Left lung (tissue), 4 donors: ENCODE measurements at regions not wholly inside any gene's neighbourhood (a gene's known extent, or its start where the extent isn't known, plus 50 kb on each side); places are given as distances from the start of the nearest gene placed in this dataset.

ENCODE experiments used
- ATAC-seq: fragments of 200-7000 bp; cut with Tn5 transposase; one replicate; pipeline ENCODE4 v1.9.1; 2020; ENCODE audit warnings: moderate library complexity
- DNase-seq, 4 donors: peaks; one replicate each; pipeline ENCODE4 v3.0.0-alpha.2; 2013 to 2020
- H3K27ac ChIP-seq, 2 donors: fragments of 200-600 bp; sonication (generic) in 1 of 2; one replicate each; pipeline versions ENCODE4 v1.5.0 to v1.8.0; 2020 to 2021
- H3K27me3 ChIP-seq, 2 donors: fragments of 200-600 bp; sonication (generic) in 1 of 2; one replicate each; pipeline versions ENCODE4 v1.5.0 to v1.8.0; 2020 to 2021
- H3K36me3 ChIP-seq, 2 donors: fragments of 200-600 bp; sonication (generic) in 1 of 2; one replicate each; pipeline versions ENCODE4 v1.5.0 to v1.8.0; 2020 to 2021
- H3K4me1 ChIP-seq, 2 donors: fragments of 200-600 bp; one replicate each; pipeline ENCODE4 v1.8.0; 2021
- H3K4me3 ChIP-seq, 2 donors: fragments of 200-600 bp; sonication (generic) in 1 of 2; one replicate each; pipeline versions ENCODE4 v1.5.0 to v1.8.0; 2020 to 2021; ENCODE audit warnings: mild to moderate bottlenecking in 1 of 2
- H3K9me3 ChIP-seq, 2 donors: fragments of 200-600 bp; sonication (generic) in 1 of 2; one replicate each; pipeline versions ENCODE4 v1.5.0 to v1.8.0; 2020 to 2021
- CTCF ChIP-seq, 2 donors: fragments of 200-600 bp; sonication (generic) in 1 of 2; IDR thresholded peaks; one replicate each; pipeline versions ENCODE4 v1.5.0 to v1.8.0; 2021; ENCODE audit warnings: antibody characterized with exemption in 2 of 2
- intact Hi-C, 2 donors: fragments of 100-400 bp; cut with DNase I; formaldehyde crosslinking; loops; one replicate each; pipeline versions ENCODE4 v1.11.2 to v1.14.2; 2022
- donor health status: DM: no; HTN: yes; CAD: no.
- donor health status: DM: no; HTN: no; CAD: no.

- DNase-seq (no peak), ATAC-seq (no peak)
- no peak overlapping the region for H3K27ac ChIP-seq
- H3K4me3 ChIP-seq: no peak overlapping the region
- H3K4me1 ChIP-seq: no peaks in the 10 kb centered on the region
- no peaks in the 10 kb centered on the region for H3K9me3 ChIP-seq
- intact Hi-C loops: no loop called here
- H3K27me3 ChIP-seq: peaks cover 51 to 71% of the 10 kb centered on the region in 2 donors
- no peaks in the 10 kb centered on the region for H3K36me3 ChIP-seq
- TF ChIP-seq CTCF (IDR thresholded peaks at IDR 0.05): no peak
Measured at GRCh38 chr14:97414718-97415098, 617.5 kb downstream of the VRK1 start.

GRCh38 chr14:97415907-97416306 is 618.7 kb downstream of the VRK1 start:
- intact Hi-C loops: no loop called here
- Histone ChIP-seq H3K36me3 (no peaks in the 10 kb centered on the region), H3K4me1 (no peaks in the 10 kb centered on the region), H3K27ac (no peak overlapping the region), H3K4me3 (no peak overlapping the region), H3K9me3 (no peaks in the 10 kb centered on the region), H3K27me3 (peaks cover 39 to 59% of the 10 kb centered on the region in 2 donors)
- no peak for ATAC-seq
- no peak for DNase-seq
- TF ChIP-seq CTCF (IDR thresholded peaks at IDR 0.05): no peak

- H3K9me3 ChIP-seq: no peaks in the 10 kb centered on the region
- H3K36me3 ChIP-seq: no peaks in the 10 kb centered on the region
- no peak for TF ChIP-seq CTCF (IDR thresholded peaks at IDR 0.05)
- H3K4me1 ChIP-seq: no peaks in the 10 kb centered on the region
- peaks cover 32 to 53% of the 10 kb centered on the region in 2 donors for H3K27me3 ChIP-seq
- ATAC-seq (no peak), DNase-seq (no peak)
- H3K4me3 ChIP-seq: no peak overlapping the region
- intact Hi-C loops: no loop called here
- no peak overlapping the region for H3K27ac ChIP-seq
Measured at GRCh38 chr14:97416550-97416949, 619.4 kb downstream of the VRK1 start.

GRCh38 chr14:97417331-97417730 is 620.1 kb downstream of the VRK1 start:
- Histone ChIP-seq H3K27ac (no peak overlapping the region), H3K27me3 (peaks cover 24 to 45% of the 10 kb centered on the region in 2 donors), H3K4me3 (no peak overlapping the region), H3K36me3 (no peaks in the 10 kb centered on the region), H3K4me1 (no peaks in the 10 kb centered on the region), H3K9me3 (no peaks in the 10 kb centered on the region)
- no peak for TF ChIP-seq CTCF (IDR thresholded peaks at IDR 0.05)
- ATAC-seq (no peak), DNase-seq (no peak)
- intact Hi-C loops: no loop called here

GRCh38 chr14:97420211-97420610 is 623.0 kb downstream of the VRK1 start:
- no peak for TF ChIP-seq CTCF (IDR thresholded peaks at IDR 0.05)
- Histone ChIP-seq H3K4me1 (no peaks in the 10 kb centered on the region), H3K27me3 (peaks cover 0 to 20% of the 10 kb centered on the region in 2 donors), H3K36me3 (no peaks in the 10 kb centered on the region), H3K27ac (no peak overlapping the region), H3K9me3 (no peaks in the 10 kb centered on the region), H3K4me3 (no peak overlapping the region)
- ATAC-seq (no peak), DNase-seq (no peak)
- intact Hi-C loops: no loop called here
